ENCODE measurements at regions not wholly inside any gene's neighbourhood (a gene's known extent, or its start where the extent isn't known, plus 50 kb on each side); places are given as distances from the start of the nearest gene placed in this dataset.

- Histone ChIP-seq H3K4me1 (no peaks in the 10 kb centered on the region), H3K9me3 (no peaks in the 10 kb centered on the region), H3K4me2 (no peak overlapping the region), H3K27ac (no peak overlapping the region), H3K4me3 (no peak overlapping the region)
- no peak for TF ChIP-seq CBX8 (IDR thresholded peaks at IDR 0.05)
- TF ChIP-seq HOXB5 (CRISPR knock-in tag; IDR thresholded peaks at IDR 0.05) = no peak
- no peak for TF ChIP-seq ESRRA (IDR thresholded peaks at IDR 0.05; ENCODE audit: borderline replicate concordance, low read length)
- TF ChIP-seq MAX (IDR thresholded peaks at IDR 0.05) = no peak
- TF ChIP-seq ZFP36 (IDR thresholded peaks at IDR 0.05; ENCODE audit: borderline replicate concordance, partially characterized antibody) = no peak
- no peak for ATAC-seq
- 0% methylated on average over 1 of the region's 1 CpG for WGBS (ENCODE audit: missing lambda C conversion rate)
- ChIA-PET CTCF (no interaction called here), POLR2A (no interaction called here)
- no peak for DNase-seq (ENCODE audit: low read depth in 1 of 2, low spot score in 1 of 2)
- no peak for FAIRE-seq
Observed at GRCh38 chr1:73537400-73537799, 660.6 kb downstream of the LRRIQ3 start.

GRCh38 chr1:73517603-73518191, 680.3 kb downstream of the LRRIQ3 start:
- ChIA-PET POLR2A (no interaction called here), CTCF (no interaction called here)
- 6% methylated on average over 3 of the region's 3 CpGs for WGBS (ENCODE audit: missing lambda C conversion rate)
- Histone ChIP-seq H3K27ac (no peak overlapping the region), H3K4me1 (no peaks in the 10 kb centered on the region), H3K9me3 (no peaks in the 10 kb centered on the region), H3K4me3 (no peak overlapping the region), H3K4me2 (no peak overlapping the region)
- DNase-seq (ENCODE audit: low read depth in 1 of 2, low spot score in 1 of 2) (no peak), FAIRE-seq (no peak), ATAC-seq (no peak)
- TF ChIP-seq KDM1A (IDR thresholded peaks at IDR 0.05; ENCODE audit: low read depth) (no peak), E2F6 (IDR thresholded peaks at IDR 0.05; ENCODE audit: borderline replicate concordance, low read depth) (no peak), ZNF302 (CRISPR knock-in tag; IDR thresholded peaks at IDR 0.05) (no peak), EHF (CRISPR knock-in tag; IDR thresholded peaks at IDR 0.05) (no peak), GATA3 (IDR thresholded peaks at IDR 0.05; ENCODE audit: borderline replicate concordance) (no peak), CHD4 (IDR thresholded peaks at IDR 0.05; ENCODE audit: borderline replicate concordance) (no peak), MAX (IDR thresholded peaks at IDR 0.05) (no peak), TP53 (CRISPR knock-in tag; IDR thresholded peaks at IDR 0.05) (no peak), REST (IDR thresholded peaks at IDR 0.05) (no peak), ZC3H11A (IDR thresholded peaks at IDR 0.05) (no peak), SREBF2 (IDR thresholded peaks at IDR 0.05) (no peak), ZFP36 (IDR thresholded peaks at IDR 0.05; ENCODE audit: borderline replicate concordance, partially characterized antibody) (no peak), JUN (IDR thresholded peaks at IDR 0.05) (no peak), MYC (IDR thresholded peaks at IDR 0.05; ENCODE audit: borderline replicate concordance, low read length) (no peak), ATOH8 (CRISPR knock-in tag; IDR thresholded peaks at IDR 0.05; ENCODE audit: low read depth) (no peak), FOXS1 (CRISPR knock-in tag; IDR thresholded peaks at IDR 0.05) (no peak), TFCP2L1 (CRISPR knock-in tag; IDR thresholded peaks at IDR 0.05) (no peak), ZSCAN20 (CRISPR knock-in tag; IDR thresholded peaks at IDR 0.05) (no peak), CTCF (IDR thresholded peaks at IDR 0.05) (no peak)
